Stomach (tissue), 4 donors: ENCODE measurements at regions not wholly inside any gene's neighbourhood (a gene's known extent, or its start where the extent isn't known, plus 50 kb on each side); places are given as distances from the start of the nearest gene placed in this dataset.

Experiments used
- POLR2A ChIP-seq, 4 donors: fragments of 450-650 bp; IDR thresholded peaks; one replicate each; pipeline ENCODE4 v1.6.1; 2016; ENCODE audit warnings: antibody characterized with exemption in 4 of 4, control low read depth in 2 of 4, mild to moderate bottlenecking in 1 of 4, moderate library complexity in 1 of 4
- TF ChIP-seq, protein P1 (sequence below), 7 experiments: fragments of 450-650 bp in 4 of 7; fragments of 200-600 bp in 3 of 7; sonication (generic) in 3 of 7; IDR thresholded peaks; one replicate each; pipeline ENCODE4 v1.5.1; 2016 to 2019; ENCODE audit warnings: antibody characterized with exemption in 7 of 7, control low read depth in 2 of 7, mild to moderate bottlenecking in 1 of 7

DNA sequence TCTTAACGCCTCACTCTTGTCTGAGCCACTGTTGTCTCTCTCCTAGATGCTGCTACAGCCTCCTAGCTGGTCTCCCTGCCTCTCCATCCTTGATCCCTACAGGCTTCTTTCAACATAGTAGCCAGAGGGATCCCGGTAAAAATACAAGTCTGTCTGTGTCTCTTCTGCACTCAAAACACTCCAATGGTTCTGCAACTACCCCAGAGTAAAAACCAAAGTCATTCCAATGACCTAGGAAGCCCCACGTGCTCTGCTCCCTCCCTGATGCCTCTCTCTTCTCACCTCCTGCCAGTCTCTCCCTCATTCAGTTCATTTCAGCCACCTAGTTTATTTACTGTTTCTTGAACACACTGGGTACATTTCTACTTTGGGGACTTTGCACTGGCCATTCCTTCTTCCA is 135.2 kb downstream of the NPIPB5 start:
- TF ChIP-seq, protein P1, sequence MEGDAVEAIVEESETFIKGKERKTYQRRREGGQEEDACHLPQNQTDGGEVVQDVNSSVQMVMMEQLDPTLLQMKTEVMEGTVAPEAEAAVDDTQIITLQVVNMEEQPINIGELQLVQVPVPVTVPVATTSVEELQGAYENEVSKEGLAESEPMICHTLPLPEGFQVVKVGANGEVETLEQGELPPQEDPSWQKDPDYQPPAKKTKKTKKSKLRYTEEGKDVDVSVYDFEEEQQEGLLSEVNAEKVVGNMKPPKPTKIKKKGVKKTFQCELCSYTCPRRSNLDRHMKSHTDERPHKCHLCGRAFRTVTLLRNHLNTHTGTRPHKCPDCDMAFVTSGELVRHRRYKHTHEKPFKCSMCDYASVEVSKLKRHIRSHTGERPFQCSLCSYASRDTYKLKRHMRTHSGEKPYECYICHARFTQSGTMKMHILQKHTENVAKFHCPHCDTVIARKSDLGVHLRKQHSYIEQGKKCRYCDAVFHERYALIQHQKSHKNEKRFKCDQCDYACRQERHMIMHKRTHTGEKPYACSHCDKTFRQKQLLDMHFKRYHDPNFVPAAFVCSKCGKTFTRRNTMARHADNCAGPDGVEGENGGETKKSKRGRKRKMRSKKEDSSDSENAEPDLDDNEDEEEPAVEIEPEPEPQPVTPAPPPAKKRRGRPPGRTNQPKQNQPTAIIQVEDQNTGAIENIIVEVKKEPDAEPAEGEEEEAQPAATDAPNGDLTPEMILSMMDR (IDR thresholded peaks at IDR 0.05): no peak
- no peak for TF ChIP-seq POLR2A (IDR thresholded peaks at IDR 0.05)
